ENCODE measurements at regions not wholly inside any gene's neighbourhood (a gene's known extent, or its start where the extent isn't known, plus 50 kb on each side); places are given as distances from the start of the nearest gene placed in this dataset.

- DNase-seq (ENCODE audit: low spot score): no peak
Observed at GRCh38 chr9:86764221-86764624, 183.1 kb downstream of the GAS1 start.

GRCh38 chr9:86763791-86764190, 183.5 kb downstream of the GAS1 start:
- DNase-seq (ENCODE audit: low spot score): no peak

GRCh38 chr9:86757382-86757720, 190.0 kb downstream of the GAS1 start:
- DNase-seq (ENCODE audit: low spot score): no peak

GRCh38 chr9:86756576-86757381, 190.5 kb downstream of the GAS1 start:
- no peak for DNase-seq (ENCODE audit: low spot score)

- no peak for DNase-seq (ENCODE audit: low spot score)
Observed at GRCh38 chr9:86755561-86755941, 191.8 kb downstream of the GAS1 start.

GRCh38 chr9:86754581-86755560, 192.4 kb downstream of the GAS1 start:
- no peak for DNase-seq (ENCODE audit: low spot score)

- no peak for DNase-seq (ENCODE audit: low spot score)
Observed at GRCh38 chr9:86753836-86754235, 193.5 kb downstream of the GAS1 start.

- no peak for DNase-seq (ENCODE audit: low spot score)
Observed at GRCh38 chr9:86752733-86753132, 194.6 kb downstream of the GAS1 start.

- no peak for DNase-seq (ENCODE audit: low spot score)
Observed at GRCh38 chr9:86751956-86752355, 195.3 kb downstream of the GAS1 start.

- DNase-seq (ENCODE audit: low spot score): no peak
Observed at GRCh38 chr9:86751207-86751606, 196.1 kb downstream of the GAS1 start.

- no peak for DNase-seq (ENCODE audit: low spot score)
Observed at GRCh38 chr9:86749894-86750255, 197.4 kb downstream of the GAS1 start.

GRCh38 chr9:86749161-86749893, 198.0 kb downstream of the GAS1 start:
- no peak for DNase-seq (ENCODE audit: low spot score)

- no peak for DNase-seq (ENCODE audit: low spot score)
Observed at GRCh38 chr9:86747711-86748110, 199.6 kb downstream of the GAS1 start.

- no peak for DNase-seq (ENCODE audit: low spot score)
Observed at GRCh38 chr9:86741311-86742208, 205.7 kb downstream of the GAS1 start.

- DNase-seq (ENCODE audit: low spot score): no peak
Observed at GRCh38 chr9:86735772-86736458, 211.4 kb downstream of the GAS1 start.

GRCh38 chr9:86734771-86735170, 212.5 kb downstream of the GAS1 start:
- DNase-seq (ENCODE audit: low spot score): no peak

- no peak for DNase-seq (ENCODE audit: low spot score)
Observed at GRCh38 chr9:86733929-86734328, 213.4 kb downstream of the GAS1 start.

- DNase-seq (ENCODE audit: low spot score): no peak
Observed at GRCh38 chr9:86732514-86733171, 214.7 kb downstream of the GAS1 start.

GRCh38 chr9:86731511-86732063, 215.7 kb downstream of the GAS1 start:
- DNase-seq (ENCODE audit: low spot score): no peak
